ENCODE measurements at regions not wholly inside any gene's neighbourhood (a gene's known extent, or its start where the extent isn't known, plus 50 kb on each side); places are given as distances from the start of the nearest gene placed in this dataset.

DNA sequence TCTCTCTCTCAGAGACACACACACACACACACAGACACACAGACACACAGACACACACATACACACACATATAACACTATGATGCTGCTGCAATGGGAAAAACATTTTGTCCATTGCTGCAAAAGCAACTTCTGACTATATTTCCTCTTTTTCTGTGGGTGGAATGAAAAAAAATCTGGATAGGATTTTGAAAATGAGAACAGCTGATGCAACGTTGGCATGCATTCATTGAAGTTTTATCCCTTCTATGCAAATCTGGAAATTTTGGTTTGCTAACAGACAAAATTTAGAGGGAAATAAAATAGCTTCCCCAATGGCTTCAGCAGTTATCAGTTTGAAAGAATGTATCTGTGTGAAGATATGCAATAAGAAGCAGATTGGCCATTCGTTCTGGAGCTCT is 763.4 kb upstream of the GRM7 start:
- TF ChIP-seq, protein P1, sequence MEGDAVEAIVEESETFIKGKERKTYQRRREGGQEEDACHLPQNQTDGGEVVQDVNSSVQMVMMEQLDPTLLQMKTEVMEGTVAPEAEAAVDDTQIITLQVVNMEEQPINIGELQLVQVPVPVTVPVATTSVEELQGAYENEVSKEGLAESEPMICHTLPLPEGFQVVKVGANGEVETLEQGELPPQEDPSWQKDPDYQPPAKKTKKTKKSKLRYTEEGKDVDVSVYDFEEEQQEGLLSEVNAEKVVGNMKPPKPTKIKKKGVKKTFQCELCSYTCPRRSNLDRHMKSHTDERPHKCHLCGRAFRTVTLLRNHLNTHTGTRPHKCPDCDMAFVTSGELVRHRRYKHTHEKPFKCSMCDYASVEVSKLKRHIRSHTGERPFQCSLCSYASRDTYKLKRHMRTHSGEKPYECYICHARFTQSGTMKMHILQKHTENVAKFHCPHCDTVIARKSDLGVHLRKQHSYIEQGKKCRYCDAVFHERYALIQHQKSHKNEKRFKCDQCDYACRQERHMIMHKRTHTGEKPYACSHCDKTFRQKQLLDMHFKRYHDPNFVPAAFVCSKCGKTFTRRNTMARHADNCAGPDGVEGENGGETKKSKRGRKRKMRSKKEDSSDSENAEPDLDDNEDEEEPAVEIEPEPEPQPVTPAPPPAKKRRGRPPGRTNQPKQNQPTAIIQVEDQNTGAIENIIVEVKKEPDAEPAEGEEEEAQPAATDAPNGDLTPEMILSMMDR (conservative IDR thresholded peaks at IDR 0.05), result no peak
- no peak for TF ChIP-seq ZFX (IDR thresholded peaks at IDR 0.05)
